Thoracic aorta (tissue), 2 donors: ENCODE measurements at regions not wholly inside any gene's neighbourhood (a gene's known extent, or its start where the extent isn't known, plus 50 kb on each side); places are given as distances from the start of the nearest gene placed in this dataset.

Experiments
- ATAC-seq: fragments of 150-250 bp; one replicate; pipeline ENCODE4 v1.8.0; 2017; ENCODE audit warnings: low read depth; ENCODE audit not compliant: insufficient number of reproducible peaks, low FRiP score
- DNase-seq: peaks from one replicate; pipeline ENCODE4 v3.0.0-alpha.2; 2020; ENCODE audit warnings: low spot score
- H3K27ac ChIP-seq, 2 donors: fragments of 200-600 bp; sonication (generic); 1 replicate in 1 of 2; 2 replicates in 1 of 2; pipeline ENCODE4 v1.5.1; 2016; ENCODE audit warnings: mild to moderate bottlenecking in 2 of 2, moderate library complexity in 2 of 2
- H3K27me3 ChIP-seq: fragments of 200-600 bp; sonication (generic); replicated peaks from 2 replicates; pipeline ENCODE4 v1.6.0; 2016; ENCODE audit warnings: mild to moderate bottlenecking; ENCODE audit not compliant: insufficient read depth
- H3K36me3 ChIP-seq: fragments of 200-600 bp; sonication (generic); one replicate; pipeline ENCODE4 v1.5.1; 2016
- H3K4me1 ChIP-seq, 2 donors: fragments of 200-600 bp; sonication (generic); 1 replicate in 1 of 2; 2 replicates in 1 of 2; pipeline versions ENCODE4 v1.5.1 to v1.6.0; 2016; ENCODE audit warnings: low read depth in 2 of 2, mild to moderate bottlenecking in 1 of 2; ENCODE audit not compliant: control insufficient read depth in 1 of 2
- H3K4me3 ChIP-seq: fragments of 200-600 bp; sonication (generic); 2 replicates; pipeline ENCODE4 v1.5.1; 2016; ENCODE audit warnings: mild to moderate bottlenecking
- H3K9me3 ChIP-seq: fragments of 200-600 bp; sonication (generic); 2 replicates; pipeline ENCODE4 v1.5.1; 2016
- TF ChIP-seq, protein P1 (sequence below): fragments of 200-600 bp; sonication (generic); IDR thresholded peaks from one replicate; pipeline ENCODE4 v1.5.1; 2019; ENCODE audit warnings: antibody characterized with exemption

DNA sequence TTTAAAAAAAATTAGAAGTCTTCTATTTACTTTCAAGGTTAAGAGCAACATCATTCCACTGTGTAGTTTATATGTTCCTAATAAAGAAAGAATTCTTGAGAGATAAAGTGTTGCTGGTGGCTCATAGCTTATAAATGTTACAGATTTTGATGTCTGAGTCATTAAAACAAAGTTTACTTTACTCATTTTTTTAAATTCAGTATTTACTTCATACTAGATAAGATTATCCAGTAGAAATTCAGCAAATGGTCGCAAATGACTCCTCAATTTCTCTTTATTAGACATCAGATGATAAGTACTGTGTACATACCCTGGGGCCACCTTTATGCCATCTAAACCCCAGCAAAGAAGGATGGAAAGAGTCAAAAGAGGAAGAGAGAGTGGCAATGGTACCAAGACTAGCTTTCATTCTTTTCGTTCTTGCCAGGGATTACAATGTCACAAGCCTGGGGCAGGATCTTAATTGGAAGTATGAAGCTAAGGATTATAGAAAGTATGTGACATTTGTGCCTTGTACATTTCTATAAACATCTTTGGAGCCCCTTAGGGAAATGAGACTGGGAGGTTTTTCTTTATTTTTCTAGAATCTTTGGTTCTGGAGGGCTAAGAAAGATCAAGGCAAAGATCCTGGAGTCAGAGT is 206.1 kb downstream of the CHRM2 start:
- H3K27me3 ChIP-seq = no peaks in the 10 kb centered on the region
- ATAC-seq (no peak), DNase-seq (no peak)
- H3K27ac ChIP-seq = no peak overlapping the region
- TF ChIP-seq, protein P1, sequence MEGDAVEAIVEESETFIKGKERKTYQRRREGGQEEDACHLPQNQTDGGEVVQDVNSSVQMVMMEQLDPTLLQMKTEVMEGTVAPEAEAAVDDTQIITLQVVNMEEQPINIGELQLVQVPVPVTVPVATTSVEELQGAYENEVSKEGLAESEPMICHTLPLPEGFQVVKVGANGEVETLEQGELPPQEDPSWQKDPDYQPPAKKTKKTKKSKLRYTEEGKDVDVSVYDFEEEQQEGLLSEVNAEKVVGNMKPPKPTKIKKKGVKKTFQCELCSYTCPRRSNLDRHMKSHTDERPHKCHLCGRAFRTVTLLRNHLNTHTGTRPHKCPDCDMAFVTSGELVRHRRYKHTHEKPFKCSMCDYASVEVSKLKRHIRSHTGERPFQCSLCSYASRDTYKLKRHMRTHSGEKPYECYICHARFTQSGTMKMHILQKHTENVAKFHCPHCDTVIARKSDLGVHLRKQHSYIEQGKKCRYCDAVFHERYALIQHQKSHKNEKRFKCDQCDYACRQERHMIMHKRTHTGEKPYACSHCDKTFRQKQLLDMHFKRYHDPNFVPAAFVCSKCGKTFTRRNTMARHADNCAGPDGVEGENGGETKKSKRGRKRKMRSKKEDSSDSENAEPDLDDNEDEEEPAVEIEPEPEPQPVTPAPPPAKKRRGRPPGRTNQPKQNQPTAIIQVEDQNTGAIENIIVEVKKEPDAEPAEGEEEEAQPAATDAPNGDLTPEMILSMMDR = no peak
- H3K4me3 ChIP-seq = no peak overlapping the region
- H3K9me3 ChIP-seq = no peaks in the 10 kb centered on the region
- H3K36me3 ChIP-seq = no peaks in the 10 kb centered on the region
- no peaks in the 10 kb centered on the region for H3K4me1 ChIP-seq

DNA sequence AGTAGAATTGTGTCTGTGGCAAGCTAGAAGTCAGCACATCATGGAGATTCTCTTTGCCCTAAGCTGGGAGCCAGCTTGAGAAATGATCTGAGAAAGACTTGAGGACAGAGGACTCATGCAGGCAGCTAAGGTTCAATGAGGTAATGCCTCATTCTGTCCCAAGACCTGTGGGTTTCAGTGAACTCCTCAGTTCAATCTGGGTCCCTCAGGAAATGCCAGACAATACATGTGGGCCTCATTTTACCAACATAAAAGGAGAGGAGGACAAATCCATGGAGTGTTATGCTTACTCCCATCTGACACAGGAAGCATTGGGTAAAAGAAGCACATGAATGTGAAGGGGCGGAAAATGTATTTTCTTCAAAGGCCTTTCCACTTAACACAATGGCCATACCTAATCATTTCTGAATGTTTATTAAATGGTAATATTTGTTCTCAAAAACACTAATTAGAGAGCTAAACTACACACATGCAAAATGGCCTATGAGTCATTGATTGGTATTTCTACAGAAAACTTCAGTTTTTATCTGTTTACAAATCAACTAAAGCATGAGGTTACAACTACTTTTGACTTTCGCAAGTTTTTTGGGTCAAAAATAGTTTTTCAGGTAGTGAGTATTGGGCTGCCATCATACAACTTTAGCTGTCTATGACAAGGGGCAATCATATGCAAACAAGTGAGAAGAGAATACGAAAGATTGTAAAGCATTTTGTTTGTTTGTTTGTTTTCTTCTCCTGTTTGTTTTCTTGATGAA is 205.3 kb downstream of the CHRM2 start:
- Histone ChIP-seq H3K4me1 (no peaks in the 10 kb centered on the region), H3K9me3 (no peaks in the 10 kb centered on the region), H3K36me3 (no peaks in the 10 kb centered on the region), H3K27me3 (no peaks in the 10 kb centered on the region), H3K4me3 (no peak overlapping the region), H3K27ac (no peak overlapping the region)
- ATAC-seq (no peak), DNase-seq (no peak)
- TF ChIP-seq, protein P1 = no peak
